Fibroblast of lung (primary cell): ENCODE measurements at regions not wholly inside any gene's neighbourhood (a gene's known extent, or its start where the extent isn't known, plus 50 kb on each side); places are given as distances from the start of the nearest gene placed in this dataset.

Experiments
- DNase-seq, 2 donors: peaks; one replicate each; pipeline versions ENCODE4 v3.0.0 to v3.0.0-alpha.2; 2010; ENCODE audit warnings: low read depth in 2 of 2
- H2AFZ ChIP-seq: 2 replicates; pipeline ENCODE4 v1.5.1; 2012; ENCODE audit warnings: low read length, control low read depth, inconsistent platforms
- H3K27ac ChIP-seq: 2 replicates; pipeline ENCODE4 v1.5.1; 2011; ENCODE audit warnings: low read length, control low read depth; ENCODE audit not compliant: insufficient read depth
- H3K27me3 ChIP-seq: 2 replicates; pipeline ENCODE4 v1.5.1; 2011; ENCODE audit warnings: mild to moderate bottlenecking, low read length; ENCODE audit not compliant: control insufficient read depth, insufficient read depth
- H3K36me3 ChIP-seq: 2 replicates; pipeline ENCODE4 v1.5.1; 2011; ENCODE audit warnings: low read length; ENCODE audit not compliant: control insufficient read depth, insufficient read depth
- H3K4me1 ChIP-seq: 2 replicates; pipeline ENCODE4 v1.5.1; 2011; ENCODE audit warnings: low read length; ENCODE audit not compliant: control insufficient read depth, insufficient read depth; ENCODE audit errors: extremely low read depth
- H3K4me2 ChIP-seq: 2 replicates; pipeline ENCODE4 v1.5.1; 2011; ENCODE audit warnings: low read length, control low read depth; ENCODE audit not compliant: insufficient read depth; ENCODE audit errors: extremely low read depth
- H3K4me3 ChIP-seq, 4 experiments: fragments of 200-600 bp in 1 of 4; sonication (generic) in 1 of 4; replicated peaks in 1 of 4; 2 replicates each; pipeline ENCODE4 v1.5.1; 2011 to 2016; ENCODE audit warnings: low read length in 4 of 4, low read depth in 3 of 4, mild to moderate bottlenecking in 3 of 4, control low read depth in 2 of 4, inconsistent platforms in 1 of 4, mixed read lengths in 1 of 4; ENCODE audit not compliant: insufficient read depth in 1 of 4; ENCODE audit errors: control extremely low read depth in 1 of 4
- H3K79me2 ChIP-seq: 2 replicates; pipeline ENCODE4 v1.5.1; 2012; ENCODE audit warnings: mild to moderate bottlenecking, low read length, inconsistent platforms; ENCODE audit not compliant: control insufficient read depth, insufficient read depth
- H3K9ac ChIP-seq: 2 replicates; pipeline ENCODE4 v1.5.1; 2011; ENCODE audit warnings: mild to moderate bottlenecking, low read length, control low read depth; ENCODE audit not compliant: insufficient read depth
- H3K9me3 ChIP-seq: 2 replicates; pipeline ENCODE4 v1.5.1; 2012; ENCODE audit warnings: low read depth, low read length; ENCODE audit not compliant: control insufficient read depth, insufficient read depth
- H4K20me1 ChIP-seq: 2 replicates; pipeline ENCODE4 v1.5.1; 2011; ENCODE audit warnings: low read length; ENCODE audit not compliant: control insufficient read depth, insufficient read depth; ENCODE audit errors: extremely low read depth
- EZH2 ChIP-seq: IDR thresholded peaks from 2 replicates; pipeline ENCODE4 v1.5.1; 2012; ENCODE audit warnings: low read length, control low read depth, mild to moderate bottlenecking; ENCODE audit errors: missing control alignments
- TF ChIP-seq, protein P1 (sequence below), 2 donors: IDR thresholded peaks in 1 of 2; conservative IDR thresholded peaks in 1 of 2; 1 replicate in 1 of 2; 2 replicates in 1 of 2; pipeline ENCODE4 v1.5.1; 2011 to 2012; ENCODE audit warnings: low read length in 2 of 2, control low read depth in 1 of 2, inconsistent platforms in 1 of 2, low read depth in 1 of 2, mild to moderate bottlenecking in 1 of 2

DNA sequence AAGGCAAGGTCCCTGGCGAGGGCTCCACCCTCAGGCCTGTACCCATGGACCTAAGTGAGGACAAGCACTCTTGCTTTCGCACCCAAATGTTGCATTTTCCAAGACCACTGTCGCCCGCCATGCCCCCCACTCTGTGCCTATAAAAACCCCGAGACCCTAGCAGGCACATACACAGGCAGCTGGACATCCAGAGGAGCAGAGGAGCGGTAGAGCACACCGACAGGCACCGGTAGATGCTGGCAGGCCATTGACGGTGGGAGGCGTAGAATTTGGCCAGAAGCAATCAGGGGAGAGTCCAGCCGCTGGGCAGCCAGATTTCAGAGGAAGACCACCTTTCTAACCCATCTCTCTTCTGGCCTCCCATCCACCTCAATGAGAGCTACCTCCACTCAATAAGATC lies 715.2 kb upstream of the AADAT start:
- no peaks in the 10 kb centered on the region for H3K27me3 ChIP-seq
- H3K9ac ChIP-seq, result no peak overlapping the region
- no peaks in the 10 kb centered on the region for H3K36me3 ChIP-seq
- no peak overlapping the region for H3K4me2 ChIP-seq
- DNase-seq, result no peak
- H3K4me3 ChIP-seq, result no peak overlapping the region
- no peaks in the 10 kb centered on the region for H3K79me2 ChIP-seq
- no peaks in the 10 kb centered on the region for H3K4me1 ChIP-seq
- H2AFZ ChIP-seq, result no peak overlapping the region
- H4K20me1 ChIP-seq, result no peaks in the 10 kb centered on the region
- H3K9me3 ChIP-seq, result no peaks in the 10 kb centered on the region
- H3K27ac ChIP-seq, result no peak overlapping the region
- TF ChIP-seq EZH2, result no peak
- TF ChIP-seq, protein P1, sequence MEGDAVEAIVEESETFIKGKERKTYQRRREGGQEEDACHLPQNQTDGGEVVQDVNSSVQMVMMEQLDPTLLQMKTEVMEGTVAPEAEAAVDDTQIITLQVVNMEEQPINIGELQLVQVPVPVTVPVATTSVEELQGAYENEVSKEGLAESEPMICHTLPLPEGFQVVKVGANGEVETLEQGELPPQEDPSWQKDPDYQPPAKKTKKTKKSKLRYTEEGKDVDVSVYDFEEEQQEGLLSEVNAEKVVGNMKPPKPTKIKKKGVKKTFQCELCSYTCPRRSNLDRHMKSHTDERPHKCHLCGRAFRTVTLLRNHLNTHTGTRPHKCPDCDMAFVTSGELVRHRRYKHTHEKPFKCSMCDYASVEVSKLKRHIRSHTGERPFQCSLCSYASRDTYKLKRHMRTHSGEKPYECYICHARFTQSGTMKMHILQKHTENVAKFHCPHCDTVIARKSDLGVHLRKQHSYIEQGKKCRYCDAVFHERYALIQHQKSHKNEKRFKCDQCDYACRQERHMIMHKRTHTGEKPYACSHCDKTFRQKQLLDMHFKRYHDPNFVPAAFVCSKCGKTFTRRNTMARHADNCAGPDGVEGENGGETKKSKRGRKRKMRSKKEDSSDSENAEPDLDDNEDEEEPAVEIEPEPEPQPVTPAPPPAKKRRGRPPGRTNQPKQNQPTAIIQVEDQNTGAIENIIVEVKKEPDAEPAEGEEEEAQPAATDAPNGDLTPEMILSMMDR (conservative IDR thresholded peaks at IDR 0.05 in 1 of 2, IDR thresholded peaks at IDR 0.05 in 1 of 2; ENCODE audit: low read depth in 1 of 2, low read length in 2 of 2), result no peak

DNA sequence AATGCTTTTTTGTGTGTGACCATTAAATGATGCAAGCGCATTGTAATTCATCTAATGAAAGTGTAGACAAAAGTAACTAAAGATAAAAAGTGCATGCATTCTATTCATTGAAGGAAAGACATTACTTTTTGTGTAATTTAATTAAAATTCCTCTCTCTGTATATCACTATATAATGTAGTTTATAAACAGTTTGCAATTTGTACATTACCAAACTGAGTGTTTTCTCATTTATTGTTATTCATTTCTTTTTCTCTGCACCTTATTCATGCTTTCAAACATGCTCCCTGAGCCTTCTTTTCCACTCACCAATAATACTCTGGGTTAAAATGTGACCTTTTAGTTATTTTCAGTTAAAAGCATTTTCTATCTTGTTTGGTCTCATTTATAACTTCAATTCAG lies 713.7 kb upstream of the AADAT start:
- Histone ChIP-seq H3K9ac (no peak overlapping the region), H3K4me3 (no peak overlapping the region), H3K27ac (no peak overlapping the region), H3K79me2 (no peaks in the 10 kb centered on the region), H4K20me1 (no peaks in the 10 kb centered on the region), H2AFZ (no peak overlapping the region), H3K4me1 (no peaks in the 10 kb centered on the region), H3K36me3 (no peaks in the 10 kb centered on the region), H3K4me2 (no peak overlapping the region), H3K27me3 (no peaks in the 10 kb centered on the region), H3K9me3 (no peaks in the 10 kb centered on the region)
- TF ChIP-seq, protein P1 (conservative IDR thresholded peaks at IDR 0.05 in 1 of 2, IDR thresholded peaks at IDR 0.05 in 1 of 2; ENCODE audit: low read depth in 1 of 2, low read length in 2 of 2), result no peak
- TF ChIP-seq EZH2, result no peak
- DNase-seq, result no peak

DNA sequence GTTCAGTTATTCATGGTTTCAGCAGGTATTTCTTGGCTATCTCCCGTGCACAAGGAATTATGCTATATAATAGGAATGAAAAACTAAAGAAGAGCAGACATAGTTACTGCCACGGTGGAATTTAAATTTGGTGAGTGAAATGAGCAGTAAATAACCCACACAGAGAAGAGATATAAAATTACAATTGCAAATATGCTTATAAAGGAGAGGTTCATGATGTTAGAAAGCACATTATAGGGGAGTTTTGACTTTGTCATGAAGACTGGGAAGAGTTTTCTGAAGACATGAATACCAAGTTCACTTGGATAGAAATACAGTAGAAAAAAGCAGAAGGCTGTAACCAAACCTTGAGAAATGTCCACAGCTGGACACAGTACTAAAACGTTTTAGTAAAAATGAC lies 712.0 kb upstream of the AADAT start:
- Histone ChIP-seq H3K79me2 (no peaks in the 10 kb centered on the region), H4K20me1 (no peaks in the 10 kb centered on the region), H3K36me3 (no peaks in the 10 kb centered on the region), H3K4me1 (no peaks in the 10 kb centered on the region), H3K27ac (no peak overlapping the region), H3K27me3 (no peaks in the 10 kb centered on the region), H3K9me3 (no peaks in the 10 kb centered on the region), H3K9ac (no peak overlapping the region), H2AFZ (no peak overlapping the region), H3K4me2 (no peak overlapping the region), H3K4me3 (no peak overlapping the region)
- no peak for DNase-seq
- no peak for TF ChIP-seq EZH2
- TF ChIP-seq, protein P1 (conservative IDR thresholded peaks at IDR 0.05 in 1 of 2, IDR thresholded peaks at IDR 0.05 in 1 of 2; ENCODE audit: low read depth in 1 of 2, low read length in 2 of 2), result no peak
